GM12878 (cell line): ENCODE measurements at regions not wholly inside any gene's neighbourhood (a gene's known extent, or its start where the extent isn't known, plus 50 kb on each side); places are given as distances from the start of the nearest gene placed in this dataset.

Experiments used
- BCL11A ChIP-seq: IDR thresholded peaks from 2 replicates; pipeline ENCODE4 v1.6.1; 2011; ENCODE audit warnings: low read depth, low read length
- CEBPZ ChIP-seq: fragments of 150-350 bp; IDR thresholded peaks from 2 replicates; pipeline ENCODE4 v1.6.1; 2016; ENCODE audit warnings: low read depth, low read length
- EGR1 ChIP-seq, 2 experiments: IDR thresholded peaks; 1 replicate in 1 of 2; 2 replicates in 1 of 2; pipeline ENCODE4 v1.6.1; 2011 to 2012; ENCODE audit warnings: low read depth in 2 of 2, low read length in 2 of 2, borderline replicate concordance in 1 of 2, mild to moderate bottlenecking in 1 of 2, moderate library complexity in 1 of 2
- FOXK2 ChIP-seq: fragments of 450-650 bp; IDR thresholded peaks from 2 replicates; pipeline ENCODE4 v1.6.1; 2017; ENCODE audit warnings: mild to moderate bottlenecking, moderate library complexity
- GATAD2B ChIP-seq: fragments of 450-650 bp; conservative IDR thresholded peaks from 2 replicates; pipeline ENCODE4 v1.6.1; 2017; ENCODE audit warnings: low read depth, mild to moderate bottlenecking, moderate library complexity
- IRF4 ChIP-seq: IDR thresholded peaks from 2 replicates; pipeline ENCODE4 v1.6.1; 2011; ENCODE audit warnings: low read depth, low read length
- JUNB ChIP-seq: IDR thresholded peaks from 2 replicates; pipeline ENCODE4 v1.6.1; 2016; ENCODE audit warnings: antibody characterized with exemption, mild to moderate bottlenecking
- KAT2A ChIP-seq: conservative IDR thresholded peaks from 2 replicates; pipeline ENCODE4 v1.6.1; 2011; ENCODE audit warnings: low read depth, low read length; ENCODE audit not compliant: control insufficient read depth
- PAX8 ChIP-seq: fragments of 450-650 bp; IDR thresholded peaks from 2 replicates; pipeline ENCODE4 v1.6.1; 2017; ENCODE audit warnings: mild to moderate bottlenecking, moderate library complexity
- POLR2AphosphoS5 ChIP-seq: IDR thresholded peaks from 2 replicates; pipeline ENCODE4 v1.6.1; 2011; ENCODE audit warnings: mild to moderate bottlenecking, low read length, inconsistent platforms
- SIN3A ChIP-seq: IDR thresholded peaks from 2 replicates; pipeline ENCODE4 v1.6.1; 2012; ENCODE audit warnings: low read depth, low read length, improper control_type of control experiment
- YBX1 ChIP-seq: fragments of 450-650 bp; IDR thresholded peaks from 2 replicates; pipeline ENCODE4 v1.6.1; 2016; ENCODE audit warnings: antibody characterized with exemption
- ZBED1 ChIP-seq: IDR thresholded peaks from 2 replicates; pipeline ENCODE4 v1.6.1; 2016; ENCODE audit warnings: borderline replicate concordance
- ZNF592 ChIP-seq: fragments of 450-650 bp; IDR thresholded peaks from 2 replicates; pipeline ENCODE4 v1.6.1; 2017; ENCODE audit warnings: mild to moderate bottlenecking, moderate library complexity
- TF ChIP-seq, protein P1 (sequence below): fragments of 450-650 bp; IDR thresholded peaks from 2 replicates; pipeline ENCODE4 v1.6.1; 2014; ENCODE audit warnings: mild to moderate bottlenecking
- TF ChIP-seq, protein P2 (sequence below): IDR thresholded peaks from 2 replicates; pipeline ENCODE4 v1.6.1; 2011; ENCODE audit warnings: mild to moderate bottlenecking, low read depth, low read length, moderate library complexity; ENCODE audit not compliant: insufficient replicate concordance
- TF ChIP-seq, protein P3 (sequence below): fragments of 450-650 bp; formaldehyde crosslinking; IDR thresholded peaks from 2 replicates; pipeline ENCODE4 v1.4.0; 2020; ENCODE audit warnings: mild to moderate bottlenecking, moderate library complexity

DNA sequence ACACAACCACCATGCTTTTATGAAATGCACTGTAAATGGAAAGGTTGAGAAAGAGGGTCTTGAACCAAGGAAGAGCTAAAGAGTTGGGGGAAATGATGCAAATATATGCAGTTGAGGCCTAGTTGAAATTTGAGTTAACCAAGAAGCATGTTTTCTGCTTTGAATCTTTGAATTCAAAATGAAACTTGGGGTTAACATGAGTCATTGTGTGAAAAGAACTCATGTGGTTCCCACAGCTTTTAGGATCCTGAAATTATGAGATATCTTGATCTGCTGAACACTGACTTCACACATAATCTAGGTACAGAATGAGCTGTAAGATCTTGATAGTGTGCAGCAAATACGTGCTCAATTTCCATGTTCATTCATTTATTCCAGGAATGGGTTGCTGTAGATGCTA, 422.9 kb upstream of the TRIB2 start (continued):
- TF ChIP-seq, protein P1, sequence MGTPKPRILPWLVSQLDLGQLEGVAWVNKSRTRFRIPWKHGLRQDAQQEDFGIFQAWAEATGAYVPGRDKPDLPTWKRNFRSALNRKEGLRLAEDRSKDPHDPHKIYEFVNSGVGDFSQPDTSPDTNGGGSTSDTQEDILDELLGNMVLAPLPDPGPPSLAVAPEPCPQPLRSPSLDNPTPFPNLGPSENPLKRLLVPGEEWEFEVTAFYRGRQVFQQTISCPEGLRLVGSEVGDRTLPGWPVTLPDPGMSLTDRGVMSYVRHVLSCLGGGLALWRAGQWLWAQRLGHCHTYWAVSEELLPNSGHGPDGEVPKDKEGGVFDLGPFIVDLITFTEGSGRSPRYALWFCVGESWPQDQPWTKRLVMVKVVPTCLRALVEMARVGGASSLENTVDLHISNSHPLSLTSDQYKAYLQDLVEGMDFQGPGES = no peak
- no peak for TF ChIP-seq CEBPZ
- TF ChIP-seq ZBED1 = peak; percentile 85; the same call in 1 of the 2 replicates
- TF ChIP-seq YBX1 = no peak
- TF ChIP-seq IRF4 = peak; percentile 97
- TF ChIP-seq, protein P2, sequence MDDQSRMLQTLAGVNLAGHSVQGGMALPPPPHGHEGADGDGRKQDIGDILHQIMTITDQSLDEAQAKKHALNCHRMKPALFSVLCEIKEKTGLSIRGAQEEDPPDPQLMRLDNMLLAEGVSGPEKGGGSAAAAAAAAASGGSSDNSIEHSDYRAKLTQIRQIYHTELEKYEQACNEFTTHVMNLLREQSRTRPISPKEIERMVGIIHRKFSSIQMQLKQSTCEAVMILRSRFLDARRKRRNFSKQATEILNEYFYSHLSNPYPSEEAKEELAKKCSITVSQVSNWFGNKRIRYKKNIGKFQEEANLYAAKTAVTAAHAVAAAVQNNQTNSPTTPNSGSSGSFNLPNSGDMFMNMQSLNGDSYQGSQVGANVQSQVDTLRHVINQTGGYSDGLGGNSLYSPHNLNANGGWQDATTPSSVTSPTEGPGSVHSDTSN = no peak
- TF ChIP-seq SIN3A = no peak
- no peak for TF ChIP-seq PAX8
- TF ChIP-seq EGR1 (IDR thresholded peaks at IDR 0.05; ENCODE audit: borderline replicate concordance in 1 of 2, low read depth in 2 of 2, low read length in 2 of 2) = no peak
- no peak for TF ChIP-seq KAT2A
- TF ChIP-seq POLR2AphosphoS5 = no peak
- TF ChIP-seq JUNB = peak; percentile 99
- no peak for TF ChIP-seq FOXK2
- 0 out of 2 replicates have a peak, but pooled peaks have one; percentile 58 for TF ChIP-seq GATAD2B
- TF ChIP-seq BCL11A = peak; percentile 93
- no peak for TF ChIP-seq ZNF592
- TF ChIP-seq, protein P3, sequence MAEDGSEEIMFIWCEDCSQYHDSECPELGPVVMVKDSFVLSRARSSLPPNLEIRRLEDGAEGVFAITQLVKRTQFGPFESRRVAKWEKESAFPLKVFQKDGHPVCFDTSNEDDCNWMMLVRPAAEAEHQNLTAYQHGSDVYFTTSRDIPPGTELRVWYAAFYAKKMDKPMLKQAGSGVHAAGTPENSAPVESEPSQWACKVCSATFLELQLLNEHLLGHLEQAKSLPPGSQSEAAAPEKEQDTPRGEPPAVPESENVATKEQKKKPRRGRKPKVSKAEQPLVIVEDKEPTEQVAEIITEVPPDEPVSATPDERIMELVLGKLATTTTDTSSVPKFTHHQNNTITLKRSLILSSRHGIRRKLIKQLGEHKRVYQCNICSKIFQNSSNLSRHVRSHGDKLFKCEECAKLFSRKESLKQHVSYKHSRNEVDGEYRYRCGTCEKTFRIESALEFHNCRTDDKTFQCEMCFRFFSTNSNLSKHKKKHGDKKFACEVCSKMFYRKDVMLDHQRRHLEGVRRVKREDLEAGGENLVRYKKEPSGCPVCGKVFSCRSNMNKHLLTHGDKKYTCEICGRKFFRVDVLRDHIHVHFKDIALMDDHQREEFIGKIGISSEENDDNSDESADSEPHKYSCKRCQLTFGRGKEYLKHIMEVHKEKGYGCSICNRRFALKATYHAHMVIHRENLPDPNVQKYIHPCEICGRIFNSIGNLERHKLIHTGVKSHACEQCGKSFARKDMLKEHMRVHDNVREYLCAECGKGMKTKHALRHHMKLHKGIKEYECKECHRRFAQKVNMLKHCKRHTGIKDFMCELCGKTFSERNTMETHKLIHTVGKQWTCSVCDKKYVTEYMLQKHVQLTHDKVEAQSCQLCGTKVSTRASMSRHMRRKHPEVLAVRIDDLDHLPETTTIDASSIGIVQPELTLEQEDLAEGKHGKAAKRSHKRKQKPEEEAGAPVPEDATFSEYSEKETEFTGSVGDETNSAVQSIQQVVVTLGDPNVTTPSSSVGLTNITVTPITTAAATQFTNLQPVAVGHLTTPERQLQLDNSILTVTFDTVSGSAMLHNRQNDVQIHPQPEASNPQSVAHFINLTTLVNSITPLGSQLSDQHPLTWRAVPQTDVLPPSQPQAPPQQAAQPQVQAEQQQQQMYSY = no peak
